GM12878 (cell line): ENCODE measurements at regions not wholly inside any gene's neighbourhood (a gene's known extent, or its start where the extent isn't known, plus 50 kb on each side); places are given as distances from the start of the nearest gene placed in this dataset. TPM values are rescaled to one million over a fixed set of nuclear protein-coding genes. Genes with fewer than 3 reads are reported as not detected.

Experiments used
- ATAC-seq: fragments of 200-7000 bp; cut with Tn5 transposase; 3 replicates; pipeline ENCODE4 v1.9.1; 2020; ENCODE audit warnings: mild to moderate bottlenecking, moderate library complexity
- BruUV-seq: library from RNA; stranded (reverse); fragments of 400-500 nt; replicated peaks from 2 replicates; lab custom pipeline; 2021; lab: Mats Ljungman, UMichigan
- CTCF ChIA-PET: fragments of 300-600 bp; sonication (Branson Sonifier 250); formaldehyde crosslinking; extraction: SDS; loops from one replicate; lab custom pipeline; 2021; ENCODE audit warnings: inconsistent platforms; lab: Yijun Ruan, JAX
- POLR2A ChIA-PET: fragments of 350-600 bp; formaldehyde crosslinking; extraction: SDS; loops from one replicate; lab custom pipeline; 2021; ENCODE audit warnings: inconsistent platforms; lab: Charles Lee
- RAD21 ChIA-PET: fragments of 300-600 bp; sonication (Branson Sonifier 250); formaldehyde crosslinking; loops from one replicate; lab custom pipeline; 2023; ENCODE audit warnings: antibody characterized with exemption; ENCODE audit not compliant: unreplicated experiment; lab: Charles Lee
- SMC1A ChIA-PET: fragments of 300-600 bp; sonication (Branson Sonifier 250); formaldehyde crosslinking; loops from one replicate; lab custom pipeline; 2023; ENCODE audit not compliant: unreplicated experiment, uncharacterized antibody; lab: Charles Lee
- DNase-seq: peaks from one replicate; pipeline ENCODE4 v3.0.0-alpha.2; 2011; ENCODE audit warnings: low read depth, low spot score
- FAIRE-seq: peaks from 3 replicates; lab custom pipeline; 2011; peaks lifted over from hg19 to GRCh38; lab: Jason Lieb, UNC
- H2AFZ ChIP-seq: 2 replicates; pipeline ENCODE4 v1.6.0; 2011; ENCODE audit warnings: low read depth, low read length, control low read depth; ENCODE audit not compliant: control insufficient read depth
- H3K27ac ChIP-seq: 2 replicates; pipeline ENCODE4 v1.5.1; 2011; ENCODE audit warnings: control low read depth; ENCODE audit not compliant: control insufficient read depth, insufficient read depth
- H3K27me3 ChIP-seq, 2 experiments: replicated peaks in 1 of 2; 2 replicates each; pipeline versions ENCODE4 v1.6.0 to v1.6.1; 2011; ENCODE audit warnings: low read length in 1 of 2; ENCODE audit not compliant: control insufficient read depth in 2 of 2, insufficient read depth in 2 of 2
- H3K36me3 ChIP-seq, 2 experiments: 2 replicates each; pipeline ENCODE4 v1.5.1; 2011; ENCODE audit warnings: low read length in 1 of 2; ENCODE audit not compliant: control insufficient read depth in 2 of 2, insufficient read depth in 2 of 2
- H3K4me1 ChIP-seq: 2 replicates; pipeline ENCODE4 v1.6.1; 2011; ENCODE audit warnings: mild to moderate bottlenecking, low read length, moderate library complexity, mixed read lengths; ENCODE audit not compliant: control insufficient read depth, insufficient read depth
- H3K4me2 ChIP-seq: 2 replicates; pipeline ENCODE4 v1.6.0; 2011; ENCODE audit warnings: control low read depth; ENCODE audit not compliant: control insufficient read depth, insufficient read depth
- H3K4me3 ChIP-seq: fragments of 200-600 bp; sonication (generic); 2 replicates; pipeline ENCODE4 v1.5.1; 2016
- H3K79me2 ChIP-seq: 2 replicates; pipeline ENCODE4 v1.6.0; 2011; ENCODE audit warnings: low read length; ENCODE audit not compliant: control insufficient read depth, insufficient read depth
- H3K9ac ChIP-seq: 2 replicates; pipeline ENCODE4 v1.8.0; 2011; ENCODE audit warnings: low read length, control low read depth, mixed read lengths; ENCODE audit not compliant: control insufficient read depth, insufficient read depth
- H3K9me3 ChIP-seq: replicated peaks from 3 replicates; pipeline ENCODE4 v1.5.1; 2011; ENCODE audit warnings: mild to moderate bottlenecking, low read length; ENCODE audit not compliant: control insufficient read depth, insufficient read depth
- H4K20me1 ChIP-seq: 2 replicates; pipeline ENCODE4 v1.6.0; 2011; ENCODE audit not compliant: control insufficient read depth, insufficient read depth
- BACH1 ChIP-seq: fragments of 450-650 bp; IDR thresholded peaks from 2 replicates; pipeline ENCODE4 v1.6.1; 2017; ENCODE audit warnings: mild to moderate bottlenecking, borderline replicate concordance
- CBFB ChIP-seq: IDR thresholded peaks from 2 replicates; pipeline ENCODE4 v1.6.1; 2016; ENCODE audit warnings: antibody characterized with exemption, low read depth
- CBX5 ChIP-seq: sonication (generic); IDR thresholded peaks from 2 replicates; pipeline ENCODE4 v1.6.1; 2016; ENCODE audit warnings: low read depth, moderate library complexity, mild to moderate bottlenecking, inconsistent platforms
- FOXM1 ChIP-seq: IDR thresholded peaks from 2 replicates; pipeline ENCODE4 v1.6.1; 2012; ENCODE audit warnings: low read depth, mild to moderate bottlenecking, inconsistent platforms, low read length, moderate library complexity
- MEF2B ChIP-seq: fragments of 450-650 bp; IDR thresholded peaks from 2 replicates; pipeline ENCODE4 v1.6.1; 2018; ENCODE audit warnings: mild to moderate bottlenecking, moderate library complexity; ENCODE audit not compliant: partially characterized antibody, poor library complexity, severe bottlenecking
- RCOR1 ChIP-seq: conservative IDR thresholded peaks from 2 replicates; pipeline ENCODE4 v1.6.1; 2012; ENCODE audit warnings: low read depth, low read length, improper control_type of control experiment
- ZNF622 ChIP-seq: fragments of 450-650 bp; IDR thresholded peaks from 2 replicates; pipeline ENCODE4 v1.6.1; 2017; ENCODE audit warnings: mild to moderate bottlenecking, inconsistent platforms
- WGBS: methylation state at CpG from one replicate; pipeline ENCODE4 v1.1.6; 2016; ENCODE audit warnings: low lambda C conversion rate; ENCODE audit not compliant: insufficient replicate concordance, insufficient coverage; ENCODE audit errors: missing lambda C conversion rate; 5-methylcytosine and 5-hydroxymethylcytosine counted together
- in situ Hi-C: fragments of 300-500 bp; cut with MboI; formaldehyde crosslinking; loops from 9 replicates; pipeline ENCODE4 v1.14.3; 2018; ENCODE audit warnings: mixed read lengths
- intact Hi-C: fragments of 100-400 bp; cut with micrococcal nuclease; formaldehyde crosslinking; loops from one replicate; pipeline ENCODE4 v1.14.2; 2022; ENCODE audit not compliant: unreplicated experiment
- small RNA-seq: library from RNA; depleted of rRNA; stranded (forward); fragments of <200 nt; gene quantifications from one replicate; pipeline ENCODE3, GENCODE V24; 2014
- TF ChIP-seq, protein P1 (sequence below): IDR thresholded peaks from 2 replicates; pipeline ENCODE4 v1.6.1; 2011; ENCODE audit warnings: borderline replicate concordance, low read depth, mild to moderate bottlenecking, moderate library complexity, low read length; ENCODE audit not compliant: insufficient read depth, poor library complexity, severe bottlenecking
- TF ChIP-seq, protein P2 (sequence below): fragments of 450-650 bp; IDR thresholded peaks from 2 replicates; pipeline ENCODE4 v1.6.1; 2018; ENCODE audit warnings: borderline replicate concordance, mild to moderate bottlenecking; ENCODE audit not compliant: partially characterized antibody

DNA sequence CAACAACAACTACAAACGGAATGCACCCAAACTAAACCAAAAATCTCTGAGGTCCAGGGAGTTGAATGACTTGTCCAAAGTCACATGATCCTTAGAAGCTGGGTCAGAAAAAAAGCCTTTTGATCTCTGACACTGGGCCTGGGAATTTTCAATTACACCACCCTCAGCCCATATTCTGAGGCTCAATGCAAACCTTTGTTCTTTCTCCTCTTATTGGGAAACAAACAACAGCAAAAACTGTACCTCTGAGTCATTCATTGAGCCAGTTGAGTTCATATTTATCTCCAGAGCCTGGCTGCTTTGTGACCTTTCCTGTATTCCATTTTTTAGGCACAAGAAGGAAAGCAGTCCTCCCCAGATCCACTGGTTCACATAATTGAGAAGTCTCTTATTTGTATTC lies 51.2 kb upstream of the SORCS1 start:
- Histone ChIP-seq H4K20me1 (no peaks in the 10 kb centered on the region), H3K9me3 (no peaks in the 10 kb centered on the region)
- no peak for TF ChIP-seq CBFB
- no peak for TF ChIP-seq CBX5
- no peak for TF ChIP-seq RCOR1
- no peak for TF ChIP-seq ZNF622
- TF ChIP-seq, protein P1, sequence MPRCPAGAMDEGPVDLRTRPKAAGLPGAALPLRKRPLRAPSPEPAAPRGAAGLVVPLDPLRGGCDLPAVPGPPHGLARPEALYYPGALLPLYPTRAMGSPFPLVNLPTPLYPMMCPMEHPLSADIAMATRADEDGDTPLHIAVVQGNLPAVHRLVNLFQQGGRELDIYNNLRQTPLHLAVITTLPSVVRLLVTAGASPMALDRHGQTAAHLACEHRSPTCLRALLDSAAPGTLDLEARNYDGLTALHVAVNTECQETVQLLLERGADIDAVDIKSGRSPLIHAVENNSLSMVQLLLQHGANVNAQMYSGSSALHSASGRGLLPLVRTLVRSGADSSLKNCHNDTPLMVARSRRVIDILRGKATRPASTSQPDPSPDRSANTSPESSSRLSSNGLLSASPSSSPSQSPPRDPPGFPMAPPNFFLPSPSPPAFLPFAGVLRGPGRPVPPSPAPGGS, result no peak
- TF ChIP-seq FOXM1, result no peak
- TF ChIP-seq, protein P2, sequence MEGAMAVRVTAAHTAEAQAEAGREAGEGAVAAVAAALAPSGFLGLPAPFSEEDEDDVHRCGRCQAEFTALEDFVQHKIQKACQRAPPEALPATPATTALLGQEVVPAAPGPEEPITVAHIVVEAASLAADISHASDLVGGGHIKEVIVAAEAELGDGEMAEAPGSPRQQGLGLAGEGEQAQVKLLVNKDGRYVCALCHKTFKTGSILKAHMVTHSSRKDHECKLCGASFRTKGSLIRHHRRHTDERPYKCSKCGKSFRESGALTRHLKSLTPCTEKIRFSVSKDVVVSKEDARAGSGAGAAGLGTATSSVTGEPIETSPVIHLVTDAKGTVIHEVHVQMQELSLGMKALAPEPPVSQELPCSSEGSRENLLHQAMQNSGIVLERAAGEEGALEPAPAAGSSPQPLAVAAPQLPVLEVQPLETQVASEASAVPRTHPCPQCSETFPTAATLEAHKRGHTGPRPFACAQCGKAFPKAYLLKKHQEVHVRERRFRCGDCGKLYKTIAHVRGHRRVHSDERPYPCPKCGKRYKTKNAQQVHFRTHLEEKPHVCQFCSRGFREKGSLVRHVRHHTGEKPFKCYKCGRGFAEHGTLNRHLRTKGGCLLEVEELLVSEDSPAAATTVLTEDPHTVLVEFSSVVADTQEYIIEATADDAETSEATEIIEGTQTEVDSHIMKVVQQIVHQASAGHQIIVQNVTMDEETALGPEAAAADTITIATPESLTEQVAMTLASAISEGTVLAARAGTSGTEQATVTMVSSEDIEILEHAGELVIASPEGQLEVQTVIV, result no peak
- TF ChIP-seq MEF2B, result no peak
- no peak for TF ChIP-seq BACH1
- TF ChIP-seq, all 136 proteins: peak for 0
- no peak overlapping the region for H3K27ac ChIP-seq
- H2AFZ ChIP-seq, result no peak overlapping the region
- in situ Hi-C loops, result no loop called here
- ChIA-PET CTCF (no interaction called here), POLR2A (no interaction called here), SMC1A (interaction anchor here (0.6 kb wide), 1 partner anchor 1811 kb away, joined by 3 read pairs; no protein-coding TSS in a partner anchor), RAD21 (no interaction called here)
- no peaks in the 10 kb centered on the region for H3K36me3 ChIP-seq
- no peak overlapping the region for H3K9ac ChIP-seq
- BruUV-seq, result no TSS peak
- 0% methylated on average over 1 of the region's 1 CpG for WGBS
- DNase-seq (no peak), FAIRE-seq (no peak), ATAC-seq (no peak)
- no peak overlapping the region for H3K4me2 ChIP-seq
- intact Hi-C loops, result no loop called here
- no peaks in the 10 kb centered on the region for H3K27me3 ChIP-seq
- H3K4me1 ChIP-seq, result no peaks in the 10 kb centered on the region
- no peaks in the 10 kb centered on the region for H3K79me2 ChIP-seq
- no peak overlapping the region for H3K4me3 ChIP-seq

Small RNA genes lying in the stretch of these regions (small RNA-seq; reads per million reads assigned to genes)
- gene AL390123.1, result not detected
- gene RNA5SP326, result not detected
- gene RNU5B-6P, result not detected
- not detected for gene RNU6-839P
